HG02852 (cell line): ENCODE measurements at regions not wholly inside any gene's neighbourhood (a gene's known extent, or its start where the extent isn't known, plus 50 kb on each side); places are given as distances from the start of the nearest gene placed in this dataset.

Experiments
- ATAC-seq: cut with Tn5 transposase; IDR thresholded peaks from one replicate; pipeline ENCODE4 v1.9.1; 2021; ENCODE audit warnings: mild to moderate bottlenecking, moderate library complexity; ENCODE audit not compliant: unreplicated experiment

GRCh38 chr4:20504146-20504545, 196.1 kb upstream of the PACRGL start:
- no peak for ATAC-seq

GRCh38 chr4:20505927-20506326, 194.3 kb upstream of the PACRGL start:
- no peak for ATAC-seq

- ATAC-seq = no peak
These were observed 193.4 kb upstream of the PACRGL start for GRCh38 chr4:20506827-20507226.

- ATAC-seq = no peak
These were observed 190.9 kb upstream of the PACRGL start for GRCh38 chr4:20509315-20509714.

GRCh38 chr4:20512033-20512792, 188.0 kb upstream of the PACRGL start:
- no peak for ATAC-seq

- no peak for ATAC-seq
These were observed 187.3 kb upstream of the PACRGL start for GRCh38 chr4:20512985-20513384.

GRCh38 chr4:20520901-20521300, 179.4 kb upstream of the PACRGL start:
- no peak for ATAC-seq

- no peak for ATAC-seq
These were observed 171.8 kb upstream of the PACRGL start for GRCh38 chr4:20528508-20528907.

- ATAC-seq = no peak
These were observed 170.6 kb upstream of the PACRGL start for GRCh38 chr4:20529691-20530090.

- ATAC-seq = no peak
These were observed 168.0 kb upstream of the PACRGL start for GRCh38 chr4:20532116-20532790.

- ATAC-seq = no peak
These were observed 167.1 kb upstream of the PACRGL start for GRCh38 chr4:20532871-20533870.

- no peak for ATAC-seq
These were observed 161.4 kb upstream of the PACRGL start for GRCh38 chr4:20538905-20539304.

GRCh38 chr4:20543131-20543530, 157.1 kb upstream of the PACRGL start:
- no peak for ATAC-seq

GRCh38 chr4:20544645-20545044, 155.6 kb upstream of the PACRGL start:
- ATAC-seq = no peak

GRCh38 chr4:20552004-20552403, 148.3 kb upstream of the PACRGL start:
- ATAC-seq = no peak

GRCh38 chr4:20554134-20554533, 146.1 kb upstream of the PACRGL start:
- no peak for ATAC-seq

- ATAC-seq = no peak
These were observed 135.1 kb upstream of the PACRGL start for GRCh38 chr4:20565075-20565721.

- ATAC-seq = no peak
These were observed 129.1 kb upstream of the PACRGL start for GRCh38 chr4:20570981-20571715.

GRCh38 chr4:20572976-20573375, 127.3 kb upstream of the PACRGL start:
- no peak for ATAC-seq

- no peak for ATAC-seq
These were observed 125.3 kb upstream of the PACRGL start for GRCh38 chr4:20574986-20575385.
